Natural killer cell (primary cell): ENCODE measurements at regions not wholly inside any gene's neighbourhood (a gene's known extent, or its start where the extent isn't known, plus 50 kb on each side); places are given as distances from the start of the nearest gene placed in this dataset.

Experiments
- ATAC-seq, 3 donors: fragments of 150-1000 bp in 2 of 3; fragments of 200-7000 bp in 1 of 3; cut with Tn5 transposase; 1 replicate in 1 of 3; 2 replicates in 2 of 3; pipeline ENCODE4 v1.10.0; 2021; ENCODE audit warnings: mild to moderate bottlenecking in 2 of 3, moderate library complexity in 2 of 3
- DNase-seq, 2 donors: peaks; one replicate each; pipeline versions ENCODE4 v3.0.0 to v3.0.0-alpha.2; 2013 to 2021; ENCODE audit warnings: mixed read lengths in 1 of 2
- H3K27ac ChIP-seq: one replicate; pipeline ENCODE4 v1.5.1; 2013; ENCODE audit warnings: mild to moderate bottlenecking, low read length
- H3K27me3 ChIP-seq: one replicate; pipeline ENCODE4 v1.6.1; 2013; ENCODE audit warnings: low read length; ENCODE audit not compliant: control insufficient read depth, insufficient read depth
- H3K36me3 ChIP-seq: one replicate; pipeline ENCODE4 v1.6.1; 2013; ENCODE audit warnings: low read length; ENCODE audit not compliant: control insufficient read depth, insufficient read depth
- H3K4me1 ChIP-seq: one replicate; pipeline ENCODE4 v1.6.1; 2013; ENCODE audit warnings: low read length; ENCODE audit not compliant: control insufficient read depth, insufficient read depth
- H3K4me3 ChIP-seq: one replicate; pipeline ENCODE4 v1.5.1; 2013; ENCODE audit warnings: low read length
- H3K9me3 ChIP-seq: one replicate; pipeline ENCODE4 v1.6.1; 2013; ENCODE audit warnings: low read length; ENCODE audit not compliant: control insufficient read depth, insufficient read depth
- H3K27ac Mint-ChIP-seq, 2 donors: one replicate each; pipeline ENCODE4 v1.8.0; 2022; ENCODE audit warnings: mild to moderate bottlenecking in 2 of 2, mixed read lengths in 2 of 2, moderate library complexity in 1 of 2
- H3K27me3 Mint-ChIP-seq, 2 donors: one replicate each; pipeline ENCODE4 v1.8.0; 2022; ENCODE audit warnings: low read depth in 2 of 2, mixed read lengths in 2 of 2
- H3K36me3 Mint-ChIP-seq: one replicate; pipeline ENCODE4 v1.8.0; 2022; ENCODE audit warnings: mixed read lengths
- H3K4me1 Mint-ChIP-seq, 2 donors: one replicate each; pipeline ENCODE4 v1.8.0; 2022; ENCODE audit warnings: mixed read lengths in 2 of 2
- H3K4me3 Mint-ChIP-seq: one replicate; pipeline ENCODE4 v1.8.0; 2022; ENCODE audit warnings: mild to moderate bottlenecking, moderate library complexity, mixed read lengths
- H3K9me3 Mint-ChIP-seq, 2 donors: one replicate each; pipeline ENCODE4 v1.8.0; 2022; ENCODE audit warnings: mixed read lengths in 2 of 2
- WGBS: methylation state at CpG from one replicate; pipeline ENCODE4 v1.1.7; 2013; ENCODE audit warnings: missing lambda C conversion rate; ENCODE audit not compliant: insufficient coverage; 5-methylcytosine and 5-hydroxymethylcytosine counted together
- intact Hi-C: fragments of 100-400 bp; cut with micrococcal nuclease; formaldehyde crosslinking; loops from one replicate; pipeline ENCODE4 v1.14.2; 2022
- TF ChIP-seq, protein P1 (sequence below): fragments of 200-600 bp; IDR thresholded peaks from one replicate; pipeline ENCODE4 v1.8.0; 2022; ENCODE audit warnings: antibody characterized with exemption

DNA sequence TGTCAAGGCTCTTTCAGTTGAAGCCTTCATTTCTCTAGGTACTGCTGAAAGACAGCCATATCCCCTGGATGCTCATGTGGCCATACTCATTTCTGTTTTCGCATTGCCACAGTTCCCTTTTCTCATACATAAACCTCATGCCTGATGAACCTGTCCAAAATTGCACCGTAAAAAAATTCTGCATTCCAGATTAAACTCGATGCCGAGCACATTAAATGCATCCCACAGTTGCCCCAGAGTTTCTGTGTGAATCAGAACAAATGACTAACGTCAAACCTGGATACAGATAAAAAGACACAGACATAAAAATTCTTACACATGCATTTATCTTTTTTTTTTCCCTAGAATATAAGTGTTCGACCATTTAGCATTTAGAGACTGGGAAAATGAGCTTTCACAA lies 288.2 kb downstream of the COG6 start:
- no peak overlapping the region for H3K27ac ChIP-seq
- DNase-seq (no peak), ATAC-seq (no peak)
- Mint-ChIP-seq H3K27me3 (peaks cover 17 to 26% of the 10 kb centered on the region in 2 donors), H3K27ac (no peak overlapping the region), H3K36me3 (no peaks in the 10 kb centered on the region), H3K4me1 (peaks cover 0 to 6% of the 10 kb centered on the region in 2 donors), H3K9me3 (no peaks in the 10 kb centered on the region), H3K4me3 (no peak overlapping the region)
- no peaks in the 10 kb centered on the region for H3K27me3 ChIP-seq
- no peak overlapping the region for H3K4me3 ChIP-seq
- intact Hi-C loops, result loop anchor here (2.0 to 5.0 kb wide), 3 partner anchors 256 to 833 kb away; no protein-coding TSS in a partner anchor
- TF ChIP-seq, protein P1, sequence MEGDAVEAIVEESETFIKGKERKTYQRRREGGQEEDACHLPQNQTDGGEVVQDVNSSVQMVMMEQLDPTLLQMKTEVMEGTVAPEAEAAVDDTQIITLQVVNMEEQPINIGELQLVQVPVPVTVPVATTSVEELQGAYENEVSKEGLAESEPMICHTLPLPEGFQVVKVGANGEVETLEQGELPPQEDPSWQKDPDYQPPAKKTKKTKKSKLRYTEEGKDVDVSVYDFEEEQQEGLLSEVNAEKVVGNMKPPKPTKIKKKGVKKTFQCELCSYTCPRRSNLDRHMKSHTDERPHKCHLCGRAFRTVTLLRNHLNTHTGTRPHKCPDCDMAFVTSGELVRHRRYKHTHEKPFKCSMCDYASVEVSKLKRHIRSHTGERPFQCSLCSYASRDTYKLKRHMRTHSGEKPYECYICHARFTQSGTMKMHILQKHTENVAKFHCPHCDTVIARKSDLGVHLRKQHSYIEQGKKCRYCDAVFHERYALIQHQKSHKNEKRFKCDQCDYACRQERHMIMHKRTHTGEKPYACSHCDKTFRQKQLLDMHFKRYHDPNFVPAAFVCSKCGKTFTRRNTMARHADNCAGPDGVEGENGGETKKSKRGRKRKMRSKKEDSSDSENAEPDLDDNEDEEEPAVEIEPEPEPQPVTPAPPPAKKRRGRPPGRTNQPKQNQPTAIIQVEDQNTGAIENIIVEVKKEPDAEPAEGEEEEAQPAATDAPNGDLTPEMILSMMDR, result no peak
- no peaks in the 10 kb centered on the region for H3K9me3 ChIP-seq
- WGBS, result 72% methylated on average over 6 of the region's 6 CpGs
- no peaks in the 10 kb centered on the region for H3K36me3 ChIP-seq
- H3K4me1 ChIP-seq, result no peaks in the 10 kb centered on the region

DNA sequence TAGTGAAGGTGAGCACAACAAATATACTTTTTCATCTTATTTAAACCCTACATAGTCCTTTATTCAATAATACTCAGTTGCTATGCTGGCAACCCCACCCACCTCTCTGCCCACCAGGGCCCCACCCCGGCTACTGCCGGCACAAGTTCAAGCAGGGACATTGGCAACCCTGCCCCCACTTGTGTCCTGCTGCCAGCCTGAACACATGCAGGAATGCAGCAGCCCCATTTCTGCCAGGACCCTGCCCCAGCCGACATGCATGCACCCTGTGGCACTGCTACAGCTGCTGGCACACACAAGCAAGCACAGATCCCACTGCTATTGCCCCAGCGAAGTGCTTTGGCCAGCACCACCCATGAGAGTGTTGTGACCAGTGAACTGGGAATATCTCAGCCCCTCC lies 289.8 kb downstream of the COG6 start:
- Mint-ChIP-seq H3K36me3 (no peaks in the 10 kb centered on the region), H3K27ac (no peak overlapping the region), H3K4me1 (peaks cover 0 to 6% of the 10 kb centered on the region in 2 donors), H3K27me3 (peaks cover 23 to 33% of the 10 kb centered on the region in 2 donors), H3K9me3 (no peaks in the 10 kb centered on the region), H3K4me3 (no peak overlapping the region)
- 88% methylated on average over 4 of the region's 4 CpGs for WGBS
- intact Hi-C loops, result no loop called here
- TF ChIP-seq, protein P1, result no peak
- Histone ChIP-seq H3K27ac (no peak overlapping the region), H3K4me3 (no peak overlapping the region), H3K27me3 (no peaks in the 10 kb centered on the region), H3K4me1 (no peaks in the 10 kb centered on the region), H3K36me3 (no peaks in the 10 kb centered on the region), H3K9me3 (no peaks in the 10 kb centered on the region)
- ATAC-seq (no peak), DNase-seq (no peak)

DNA sequence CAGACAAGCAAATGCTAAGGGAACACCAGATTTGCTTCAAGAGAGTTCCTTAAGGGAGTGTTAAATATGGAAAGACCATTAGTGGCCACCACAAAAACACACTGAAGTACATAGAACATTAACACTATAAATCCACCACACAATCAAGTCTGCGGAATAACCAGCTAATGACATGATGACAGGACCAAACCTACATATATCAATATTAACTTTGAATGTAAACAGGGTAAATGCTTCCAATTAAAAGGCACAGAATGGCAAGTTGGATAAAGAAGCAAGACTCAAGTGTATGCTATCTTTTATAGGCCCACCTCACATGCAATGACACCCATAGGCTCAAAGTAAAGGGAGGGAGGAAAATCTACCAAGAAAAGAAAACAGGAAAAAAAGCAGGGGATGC lies 291.3 kb downstream of the COG6 start:
- 100% methylated on average over 1 of the region's 1 CpG for WGBS
- Mint-ChIP-seq H3K27ac (no peak overlapping the region), H3K4me3 (no peak overlapping the region), H3K36me3 (no peaks in the 10 kb centered on the region), H3K4me1 (peaks cover 0 to 6% of the 10 kb centered on the region in 2 donors), H3K27me3 (peaks cover 23 to 33% of the 10 kb centered on the region in 2 donors), H3K9me3 (no peaks in the 10 kb centered on the region)
- Histone ChIP-seq H3K36me3 (no peaks in the 10 kb centered on the region), H3K4me1 (no peaks in the 10 kb centered on the region), H3K4me3 (no peak overlapping the region), H3K27me3 (no peaks in the 10 kb centered on the region), H3K9me3 (no peaks in the 10 kb centered on the region), H3K27ac (no peak overlapping the region)
- intact Hi-C loops, result no loop called here
- TF ChIP-seq, protein P1, result no peak
- ATAC-seq (no peak), DNase-seq (no peak)

DNA sequence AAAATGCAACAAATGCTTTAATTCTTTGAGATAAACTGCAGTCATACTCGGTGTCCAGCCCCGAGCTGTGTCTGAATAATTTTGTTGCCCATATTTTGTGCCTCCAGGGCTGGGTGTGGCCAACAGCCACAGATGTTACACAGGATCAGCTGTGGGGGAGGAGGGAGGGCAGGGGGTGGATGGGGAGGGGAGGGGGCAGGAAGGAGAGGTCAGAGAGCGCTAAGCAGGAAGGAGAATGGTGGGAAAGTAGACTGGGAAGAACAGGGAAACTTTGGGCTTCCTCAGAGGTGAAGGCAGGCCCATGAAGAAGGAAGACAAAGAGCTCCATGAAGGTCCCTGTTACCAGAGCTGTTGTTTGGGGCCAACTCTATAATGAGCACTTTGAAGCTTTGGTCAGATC lies 295.8 kb downstream of the COG6 start:
- peaks cover 6 to 7% of the 10 kb centered on the region in 2 donors for H3K4me1 Mint-ChIP-seq
- intact Hi-C loops, result no loop called here

More for the DNA sequence above, 295.8 kb downstream of the COG6 start:
- Histone ChIP-seq H3K27ac (no peak overlapping the region), H3K4me1 (peaks cover 4% of the 10 kb centered on the region), H3K36me3 (no peaks in the 10 kb centered on the region), H3K27me3 (no peaks in the 10 kb centered on the region), H3K9me3 (no peaks in the 10 kb centered on the region), H3K4me3 (no peak overlapping the region)
- no peak overlapping the region for H3K27ac Mint-ChIP-seq
- H3K9me3 Mint-ChIP-seq, result no peaks in the 10 kb centered on the region
- no peak for ATAC-seq
- no peak overlapping the region for H3K4me3 Mint-ChIP-seq
- no peak for DNase-seq
- TF ChIP-seq, protein P1, result no peak
- H3K27me3 Mint-ChIP-seq, result peaks cover 19 to 20% of the 10 kb centered on the region in 2 donors
- no peaks in the 10 kb centered on the region for H3K36me3 Mint-ChIP-seq
- WGBS, result 94% methylated on average over 3 of the region's 3 CpGs
